CD4-positive, alpha-beta T cell (primary cell): ENCODE measurements at regions not wholly inside any gene's neighbourhood (a gene's known extent, or its start where the extent isn't known, plus 50 kb on each side); places are given as distances from the start of the nearest gene placed in this dataset.
"Not testable (repeated sequence)": the region's sequence is repeated elsewhere in the genome, so short reads cannot be mapped to it uniquely, and the experiment has no call there.

ENCODE experiments used
- ATAC-seq: fragments of 200-7000 bp; cut with Tn5 transposase; one replicate; pipeline ENCODE4 v1.10.0; 2022; ENCODE audit warnings: mild to moderate bottlenecking; ENCODE audit not compliant: poor library complexity
- CTCF ChIA-PET: fragments of 350-600 bp; sonication (Branson Sonifier 250); formaldehyde crosslinking; loops from one replicate; lab custom pipeline; 2021; ENCODE audit warnings: antibody characterized with exemption, inconsistent platforms; lab: Charles Lee
- POLR2A ChIA-PET: fragments of 350-600 bp; sonication (Branson Sonifier 250); formaldehyde crosslinking; loops from one replicate; lab custom pipeline; 2021; ENCODE audit warnings: antibody characterized with exemption, inconsistent platforms; lab: Charles Lee
- DNase-seq, 14 experiments: peaks; one replicate each; pipeline ENCODE4 v3.0.0-alpha.2; 2013 to 2020; ENCODE audit warnings: mixed read lengths in 2 of 14
- H3K27ac ChIP-seq, 2 donors: one replicate each; pipeline versions ENCODE4 v1.5.1 to v1.7.0; 2013; ENCODE audit warnings: low read length in 2 of 2, low read depth in 1 of 2, mild to moderate bottlenecking in 1 of 2
- H3K27me3 ChIP-seq, 2 experiments: 1 replicate in 1 of 2; 2 replicates in 1 of 2; pipeline versions ENCODE4 v1.6.1 to v1.7.0; 2013; ENCODE audit warnings: low read length in 2 of 2, control low read depth in 1 of 2, mild to moderate bottlenecking in 1 of 2, moderate library complexity in 1 of 2; ENCODE audit not compliant: insufficient read depth in 2 of 2, control insufficient read depth in 1 of 2
- H3K36me3 ChIP-seq: one replicate; pipeline ENCODE4 v1.6.1; 2013; ENCODE audit warnings: low read length, control low read depth; ENCODE audit not compliant: insufficient read depth
- H3K4me1 ChIP-seq: one replicate; pipeline ENCODE4 v1.6.1; 2013; ENCODE audit warnings: low read length, control low read depth; ENCODE audit not compliant: insufficient read depth
- H3K4me3 ChIP-seq: one replicate; pipeline ENCODE4 v1.5.1; 2013; ENCODE audit warnings: mild to moderate bottlenecking, low read length, moderate library complexity
- H3K9me3 ChIP-seq, 2 experiments: 1 replicate in 1 of 2; 2 replicates in 1 of 2; pipeline versions ENCODE4 v1.6.1 to v1.7.0; 2013; ENCODE audit warnings: low read length in 2 of 2, mild to moderate bottlenecking in 2 of 2, control low read depth in 1 of 2, moderate library complexity in 1 of 2; ENCODE audit not compliant: control insufficient read depth in 1 of 2, insufficient read depth in 1 of 2
- H3K27ac Mint-ChIP-seq: one replicate; pipeline ENCODE4 v1.8.0; 2020; ENCODE audit warnings: mixed read lengths
- H3K27me3 Mint-ChIP-seq: one replicate; pipeline ENCODE4 v1.8.0; 2021; ENCODE audit warnings: mixed read lengths
- H3K36me3 Mint-ChIP-seq: one replicate; pipeline ENCODE4 v1.8.0; 2021; ENCODE audit warnings: low read depth, mixed read lengths
- H3K4me1 Mint-ChIP-seq: one replicate; pipeline ENCODE4 v1.8.0; 2021; ENCODE audit warnings: low read depth, mixed read lengths
- H3K4me3 Mint-ChIP-seq: one replicate; pipeline ENCODE4 v1.8.0; 2020; ENCODE audit warnings: mild to moderate bottlenecking, mixed read lengths
- H3K9me3 Mint-ChIP-seq: one replicate; pipeline ENCODE4 v1.8.0; 2020; ENCODE audit warnings: mixed read lengths
- intact Hi-C, 2 experiments: fragments of 100-400 bp; cut with DNase I in 1 of 2; cut with micrococcal nuclease in 1 of 2; formaldehyde crosslinking; loops; one replicate each; pipeline versions ENCODE4 v1.15.1 to v1.9.0; 2023 to 2025; cut with DNase I, micrococcal nuclease
- TF ChIP-seq, protein P1 (sequence below): fragments of 200-600 bp; IDR thresholded peaks from one replicate; pipeline ENCODE4 v1.8.0; 2022; ENCODE audit warnings: antibody characterized with exemption, mild to moderate bottlenecking

DNA sequence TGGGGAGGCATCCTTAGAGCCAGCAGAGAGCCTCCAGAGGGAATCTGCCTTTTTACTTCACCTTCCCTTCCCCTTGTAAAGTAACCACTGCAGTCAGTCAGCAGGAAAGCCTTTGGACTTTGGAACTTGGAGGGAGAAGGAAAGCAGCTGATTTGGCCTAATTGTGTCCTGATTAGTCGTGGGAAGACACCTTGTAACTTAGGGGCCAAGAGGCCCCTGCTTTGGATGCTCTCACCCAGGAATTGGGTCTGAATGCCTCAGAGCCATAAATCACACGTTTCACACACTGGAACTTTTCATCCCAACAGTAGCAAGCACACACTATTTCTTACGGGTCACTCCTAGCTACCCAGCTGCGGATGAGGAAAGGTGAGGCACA is 81.0 kb upstream of the PPM1B start:
- H3K27me3 ChIP-seq, result no peaks in the 10 kb centered on the region
- H3K4me1 ChIP-seq, result peaks cover 9% of the 10 kb centered on the region
- DNase-seq (peak in 2 of 14 experiments; percentile 3 to 13), ATAC-seq (no peak)
- peak overlapping the region; percentile 48 for H3K4me3 ChIP-seq
- no peaks in the 10 kb centered on the region for H3K36me3 Mint-ChIP-seq
- no peaks in the 10 kb centered on the region for H3K36me3 ChIP-seq
- CTCF ChIA-PET, result interaction anchor here (1.2 to 1.6 kb wide), 3 partner anchors 157 to 392 kb away, joined by 4 to 6 read pairs (median 4); no protein-coding TSS in a partner anchor
- H3K27ac ChIP-seq, result no peak overlapping the region
- peak overlapping the region; percentile 87 for H3K4me3 Mint-ChIP-seq
- POLR2A ChIA-PET, result interaction anchor here (1.1 kb wide), 1 partner anchor 274 kb away, joined by 4 read pairs; the partner anchor contains the start of genes CAMKMT and PREPL
- no peaks in the 10 kb centered on the region for H3K9me3 ChIP-seq
- TF ChIP-seq, protein P1, sequence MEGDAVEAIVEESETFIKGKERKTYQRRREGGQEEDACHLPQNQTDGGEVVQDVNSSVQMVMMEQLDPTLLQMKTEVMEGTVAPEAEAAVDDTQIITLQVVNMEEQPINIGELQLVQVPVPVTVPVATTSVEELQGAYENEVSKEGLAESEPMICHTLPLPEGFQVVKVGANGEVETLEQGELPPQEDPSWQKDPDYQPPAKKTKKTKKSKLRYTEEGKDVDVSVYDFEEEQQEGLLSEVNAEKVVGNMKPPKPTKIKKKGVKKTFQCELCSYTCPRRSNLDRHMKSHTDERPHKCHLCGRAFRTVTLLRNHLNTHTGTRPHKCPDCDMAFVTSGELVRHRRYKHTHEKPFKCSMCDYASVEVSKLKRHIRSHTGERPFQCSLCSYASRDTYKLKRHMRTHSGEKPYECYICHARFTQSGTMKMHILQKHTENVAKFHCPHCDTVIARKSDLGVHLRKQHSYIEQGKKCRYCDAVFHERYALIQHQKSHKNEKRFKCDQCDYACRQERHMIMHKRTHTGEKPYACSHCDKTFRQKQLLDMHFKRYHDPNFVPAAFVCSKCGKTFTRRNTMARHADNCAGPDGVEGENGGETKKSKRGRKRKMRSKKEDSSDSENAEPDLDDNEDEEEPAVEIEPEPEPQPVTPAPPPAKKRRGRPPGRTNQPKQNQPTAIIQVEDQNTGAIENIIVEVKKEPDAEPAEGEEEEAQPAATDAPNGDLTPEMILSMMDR, result no peak
- peaks cover 11% of the 10 kb centered on the region for H3K4me1 Mint-ChIP-seq
- no peaks in the 10 kb centered on the region for H3K9me3 Mint-ChIP-seq
- intact Hi-C loops, result loop anchor here (1.0 to 5.0 kb wide), 10 partner anchors 80 to 869 kb away; partner anchors contain the start of gene PPM1B (in 1 of the 2)
- peak overlapping the region; percentile 79 for H3K27ac Mint-ChIP-seq
- no peaks in the 10 kb centered on the region for H3K27me3 Mint-ChIP-seq

DNA sequence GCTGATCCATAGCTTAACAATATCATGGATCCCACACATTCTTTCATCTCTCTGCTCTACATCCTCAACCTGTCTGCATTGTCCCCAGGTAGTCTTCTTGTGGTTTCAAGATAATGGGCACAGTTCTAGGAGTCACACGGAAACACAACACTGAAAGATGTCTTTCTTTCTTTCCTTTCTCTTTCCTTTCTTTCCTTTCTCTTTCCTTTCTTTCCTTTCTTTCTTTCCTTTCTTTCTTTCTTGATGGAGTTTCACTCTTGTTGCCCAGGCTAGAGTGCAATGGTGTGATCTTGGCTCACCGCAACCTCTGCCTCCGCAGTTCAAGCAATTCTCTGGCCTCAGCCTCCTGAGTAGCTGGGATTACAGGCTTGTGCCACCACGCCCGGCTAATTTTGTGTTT is 76.2 kb upstream of the PPM1B start:
- H3K27me3 ChIP-seq, ATAC-seq, DNase-seq, H3K27ac ChIP-seq, H3K9me3 ChIP-seq, H3K4me1 ChIP-seq, H3K27ac Mint-ChIP-seq, H3K4me3 ChIP-seq, H3K36me3 Mint-ChIP-seq, H3K4me3 Mint-ChIP-seq, H3K9me3 Mint-ChIP-seq, H3K27me3 Mint-ChIP-seq, H3K4me1 Mint-ChIP-seq, intact Hi-C loops, H3K36me3 ChIP-seq: not testable (repeated sequence)
- ChIA-PET CTCF (interaction anchor here (0.6 to 1.5 kb wide), 2 partner anchors 9 to 22 kb away, joined by 3 to 4 read pairs; no protein-coding TSS in a partner anchor), POLR2A (interaction anchor here (0.6 kb wide), 1 partner anchor 28 kb away, joined by 3 read pairs; no protein-coding TSS in a partner anchor)

DNA sequence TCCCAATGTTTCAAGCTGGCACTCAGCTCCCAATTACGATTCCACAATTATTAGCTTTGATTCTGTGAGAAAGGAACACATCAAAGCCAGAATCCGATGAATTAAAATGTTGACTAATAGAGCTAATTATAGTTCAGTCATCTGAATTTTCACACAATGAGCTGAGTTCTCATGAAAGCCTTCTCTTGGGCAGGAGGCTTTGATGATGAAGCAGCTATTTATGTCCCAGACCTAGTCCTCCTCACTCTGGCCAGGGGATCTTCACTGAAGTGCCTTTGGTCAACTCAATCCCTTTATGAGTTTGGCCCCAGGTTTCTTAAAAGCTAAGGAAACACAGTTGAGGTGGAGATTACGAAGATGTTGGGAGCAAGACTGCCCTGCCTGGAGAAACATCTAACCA is 74.7 kb upstream of the PPM1B start:
- H3K36me3 Mint-ChIP-seq, result no peaks in the 10 kb centered on the region
- CTCF ChIA-PET, result no interaction called here

More for the DNA sequence above, 74.7 kb upstream of the PPM1B start:
- TF ChIP-seq, protein P1, result no peak
- no peaks in the 10 kb centered on the region for H3K27me3 ChIP-seq
- H3K4me3 ChIP-seq, result no peak overlapping the region
- no peaks in the 10 kb centered on the region for H3K4me1 Mint-ChIP-seq
- intact Hi-C loops, result no loop called here
- peaks cover 3% of the 10 kb centered on the region for H3K9me3 Mint-ChIP-seq
- H3K36me3 ChIP-seq, result no peaks in the 10 kb centered on the region
- no peak for DNase-seq
- no peak overlapping the region for H3K4me3 Mint-ChIP-seq
- no peak overlapping the region for H3K27ac ChIP-seq
- no peak overlapping the region for H3K27ac Mint-ChIP-seq
- POLR2A ChIA-PET, result no interaction called here
- no peaks in the 10 kb centered on the region for H3K4me1 ChIP-seq
- no peaks in the 10 kb centered on the region for H3K9me3 ChIP-seq
- no peaks in the 10 kb centered on the region for H3K27me3 Mint-ChIP-seq
- no peak for ATAC-seq
